GM12875 (cell line): ENCODE measurements at regions not wholly inside any gene's neighbourhood (a gene's known extent, or its start where the extent isn't known, plus 50 kb on each side); places are given as distances from the start of the nearest gene placed in this dataset.

Experiments used
- H3K4me3 ChIP-seq: one replicate; pipeline ENCODE4 v1.5.1; 2011; ENCODE audit warnings: low read depth, low read length, control low read depth
- TF ChIP-seq, protein P1 (sequence below): IDR thresholded peaks from 2 replicates; pipeline ENCODE4 v1.5.1; 2011; ENCODE audit warnings: low read depth, mild to moderate bottlenecking, control low read depth, inconsistent platforms, low read length, moderate library complexity, borderline replicate concordance; ENCODE audit not compliant: insufficient read depth

DNA sequence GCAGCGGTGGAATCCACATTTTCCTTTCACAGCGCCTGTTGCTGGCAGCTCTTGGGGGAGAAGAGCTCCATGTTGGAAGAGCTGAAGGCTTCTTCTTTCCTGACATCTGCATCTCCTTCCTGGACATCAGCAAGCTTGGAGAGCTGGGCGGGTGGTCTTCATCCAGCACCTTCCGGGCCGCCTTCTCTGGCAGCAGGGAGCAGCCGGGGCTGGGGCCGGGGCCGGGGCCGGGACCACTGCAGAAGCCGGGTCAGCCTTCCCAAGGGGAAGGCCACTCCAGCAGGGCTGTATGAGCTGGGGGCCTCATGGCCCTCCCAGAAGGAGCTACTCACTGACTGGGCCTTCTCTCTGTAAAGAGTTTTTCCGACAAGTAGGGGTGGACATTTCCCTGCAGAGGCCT, 787.5 kb downstream of the TLE4 start:
- no peak overlapping the region for H3K4me3 ChIP-seq
- TF ChIP-seq, protein P1, sequence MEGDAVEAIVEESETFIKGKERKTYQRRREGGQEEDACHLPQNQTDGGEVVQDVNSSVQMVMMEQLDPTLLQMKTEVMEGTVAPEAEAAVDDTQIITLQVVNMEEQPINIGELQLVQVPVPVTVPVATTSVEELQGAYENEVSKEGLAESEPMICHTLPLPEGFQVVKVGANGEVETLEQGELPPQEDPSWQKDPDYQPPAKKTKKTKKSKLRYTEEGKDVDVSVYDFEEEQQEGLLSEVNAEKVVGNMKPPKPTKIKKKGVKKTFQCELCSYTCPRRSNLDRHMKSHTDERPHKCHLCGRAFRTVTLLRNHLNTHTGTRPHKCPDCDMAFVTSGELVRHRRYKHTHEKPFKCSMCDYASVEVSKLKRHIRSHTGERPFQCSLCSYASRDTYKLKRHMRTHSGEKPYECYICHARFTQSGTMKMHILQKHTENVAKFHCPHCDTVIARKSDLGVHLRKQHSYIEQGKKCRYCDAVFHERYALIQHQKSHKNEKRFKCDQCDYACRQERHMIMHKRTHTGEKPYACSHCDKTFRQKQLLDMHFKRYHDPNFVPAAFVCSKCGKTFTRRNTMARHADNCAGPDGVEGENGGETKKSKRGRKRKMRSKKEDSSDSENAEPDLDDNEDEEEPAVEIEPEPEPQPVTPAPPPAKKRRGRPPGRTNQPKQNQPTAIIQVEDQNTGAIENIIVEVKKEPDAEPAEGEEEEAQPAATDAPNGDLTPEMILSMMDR: no peak

GRCh38 chr9:80352967-80353366, 781.2 kb downstream of the TLE4 start:
- no peak overlapping the region for H3K4me3 ChIP-seq
- TF ChIP-seq, protein P1: no peak

GRCh38 chr9:80351612-80352011, 779.8 kb downstream of the TLE4 start:
- TF ChIP-seq, protein P1: no peak

DNA sequence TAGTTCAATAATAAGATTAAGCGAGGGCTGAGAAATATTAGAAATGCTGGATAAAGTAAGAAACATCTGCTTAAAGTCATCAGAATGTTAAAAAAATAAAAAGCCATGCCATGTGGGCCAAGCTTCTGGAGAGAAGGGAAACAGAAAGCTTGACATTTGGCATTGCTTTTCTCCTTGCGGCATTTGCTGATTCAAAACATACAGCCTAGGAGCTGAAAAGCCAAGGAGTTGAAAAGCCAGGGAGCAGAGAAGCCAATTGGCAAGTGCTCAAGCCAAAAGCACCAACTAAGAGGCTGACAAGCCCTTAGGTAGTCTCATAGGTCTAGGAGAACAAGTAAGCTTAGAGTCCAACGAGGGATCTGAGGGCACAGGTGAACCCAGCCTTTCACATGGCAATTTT, 754.3 kb downstream of the TLE4 start:
- H3K4me3 ChIP-seq: no peak overlapping the region
- TF ChIP-seq, protein P1: no peak

More at GRCh38 chr9:80351612-80352011, 779.8 kb downstream of the TLE4 start:
- H3K4me3 ChIP-seq: no peak overlapping the region

- no peak overlapping the region for H3K4me3 ChIP-seq
- TF ChIP-seq, protein P1: no peak
These were observed 749.2 kb downstream of the TLE4 start for GRCh38 chr9:80320916-80321315.

DNA sequence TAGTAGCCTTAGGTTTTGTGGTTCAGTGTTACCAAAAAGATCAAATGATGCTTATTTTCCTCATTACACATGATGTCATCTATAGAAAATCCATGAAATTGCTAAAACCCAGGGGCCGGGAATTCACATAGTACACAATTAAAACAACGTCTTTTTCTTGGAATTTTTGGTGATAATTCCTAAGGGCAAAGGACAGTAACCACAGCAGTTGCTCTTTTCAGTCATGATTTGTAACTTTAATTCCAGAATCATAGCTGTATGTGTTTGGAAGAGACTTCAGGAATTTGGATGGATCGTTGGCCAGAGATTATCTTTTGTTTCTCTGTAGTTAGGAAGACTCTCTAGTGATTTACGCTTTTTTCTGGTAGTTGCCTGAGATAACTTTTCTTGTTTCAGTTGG, 748.7 kb downstream of the TLE4 start:
- TF ChIP-seq, protein P1: no peak

GRCh38 chr9:80305136-80305535, 733.4 kb downstream of the TLE4 start:
- no peak overlapping the region for H3K4me3 ChIP-seq
- TF ChIP-seq, protein P1: no peak

More for the DNA sequence above, 748.7 kb downstream of the TLE4 start:
- H3K4me3 ChIP-seq: no peak overlapping the region
